ENCODE measurements at regions not wholly inside any gene's neighbourhood (a gene's known extent, or its start where the extent isn't known, plus 50 kb on each side); places are given as distances from the start of the nearest gene placed in this dataset.

GRCh38 chr7:17130281-17131059, 168.0 kb upstream of the AHR start:
- TF ChIP-seq, protein P1, sequence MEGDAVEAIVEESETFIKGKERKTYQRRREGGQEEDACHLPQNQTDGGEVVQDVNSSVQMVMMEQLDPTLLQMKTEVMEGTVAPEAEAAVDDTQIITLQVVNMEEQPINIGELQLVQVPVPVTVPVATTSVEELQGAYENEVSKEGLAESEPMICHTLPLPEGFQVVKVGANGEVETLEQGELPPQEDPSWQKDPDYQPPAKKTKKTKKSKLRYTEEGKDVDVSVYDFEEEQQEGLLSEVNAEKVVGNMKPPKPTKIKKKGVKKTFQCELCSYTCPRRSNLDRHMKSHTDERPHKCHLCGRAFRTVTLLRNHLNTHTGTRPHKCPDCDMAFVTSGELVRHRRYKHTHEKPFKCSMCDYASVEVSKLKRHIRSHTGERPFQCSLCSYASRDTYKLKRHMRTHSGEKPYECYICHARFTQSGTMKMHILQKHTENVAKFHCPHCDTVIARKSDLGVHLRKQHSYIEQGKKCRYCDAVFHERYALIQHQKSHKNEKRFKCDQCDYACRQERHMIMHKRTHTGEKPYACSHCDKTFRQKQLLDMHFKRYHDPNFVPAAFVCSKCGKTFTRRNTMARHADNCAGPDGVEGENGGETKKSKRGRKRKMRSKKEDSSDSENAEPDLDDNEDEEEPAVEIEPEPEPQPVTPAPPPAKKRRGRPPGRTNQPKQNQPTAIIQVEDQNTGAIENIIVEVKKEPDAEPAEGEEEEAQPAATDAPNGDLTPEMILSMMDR (conservative IDR thresholded peaks at IDR 0.05; ENCODE audit: low read depth, low read length): no peak
- H3K4me3 ChIP-seq (ENCODE audit: low read length): no peak overlapping the region
- DNase-seq (ENCODE audit: low read depth): peak; percentile 68

GRCh38 chr7:17131060-17131345, 167.4 kb upstream of the AHR start:
- no peak for DNase-seq (ENCODE audit: low read depth)
- H3K4me3 ChIP-seq (ENCODE audit: low read length): no peak overlapping the region
- TF ChIP-seq, protein P1 (conservative IDR thresholded peaks at IDR 0.05; ENCODE audit: low read depth, low read length): no peak

DNA sequence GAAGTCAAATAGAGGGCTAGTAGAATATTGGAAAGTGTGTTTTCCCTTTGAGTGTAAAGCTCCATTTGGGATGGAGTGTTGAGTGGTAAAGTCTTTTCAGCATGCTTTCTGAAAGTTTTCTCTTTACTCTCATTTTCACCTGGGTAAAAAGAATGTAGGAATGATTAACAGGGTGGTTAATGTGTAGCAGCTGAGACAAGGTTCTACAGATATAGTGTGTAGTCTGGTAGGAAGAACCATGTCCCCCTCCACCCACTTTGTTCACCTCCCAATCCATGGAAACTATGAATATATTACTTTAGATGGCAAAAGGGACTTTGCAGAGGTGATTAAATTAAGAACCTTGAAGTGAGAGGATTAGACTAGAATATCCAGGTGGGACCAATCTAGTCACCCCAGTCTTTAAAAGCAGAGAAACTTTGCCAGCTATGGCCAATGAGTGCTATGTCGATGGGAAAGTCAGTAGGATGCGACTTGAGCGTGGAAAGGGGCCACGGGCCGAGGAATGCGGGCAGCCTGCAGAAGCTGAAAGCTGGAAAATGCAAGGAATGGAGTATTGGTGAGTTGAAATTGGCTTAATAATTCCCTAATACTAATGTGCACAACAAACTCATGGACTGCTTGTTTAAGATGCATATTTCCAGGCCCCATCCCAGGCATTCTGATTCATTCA, 166.3 kb upstream of the AHR start:
- H3K4me3 ChIP-seq (ENCODE audit: low read length): no peak overlapping the region
- TF ChIP-seq, protein P1 (conservative IDR thresholded peaks at IDR 0.05; ENCODE audit: low read depth, low read length): no peak
- no peak for DNase-seq (ENCODE audit: low read depth)

DNA sequence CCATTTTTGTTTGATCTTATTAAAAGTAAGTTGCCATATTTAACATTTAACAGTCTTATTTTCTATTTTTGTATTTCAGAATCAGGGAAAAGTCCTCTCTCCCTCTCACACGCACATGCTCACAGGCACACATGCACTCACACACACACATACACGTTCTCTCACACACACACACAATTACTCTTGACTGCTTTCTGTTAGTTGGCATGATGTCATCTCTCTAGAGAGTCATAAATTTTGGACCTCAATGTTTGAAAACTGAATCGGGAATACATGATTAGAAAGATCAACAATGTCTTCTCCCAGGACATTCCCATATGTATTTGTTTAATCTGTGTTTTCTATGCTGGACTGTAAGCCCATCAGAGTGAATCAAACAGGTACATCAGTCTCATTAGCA, 165.7 kb upstream of the AHR start:
- DNase-seq (ENCODE audit: low read depth): no peak
- H3K4me3 ChIP-seq (ENCODE audit: low read length): no peak overlapping the region
- TF ChIP-seq, protein P1 (conservative IDR thresholded peaks at IDR 0.05; ENCODE audit: low read depth, low read length): no peak

GRCh38 chr7:17133977-17134376, 164.5 kb upstream of the AHR start:
- TF ChIP-seq, protein P1 (conservative IDR thresholded peaks at IDR 0.05; ENCODE audit: low read depth, low read length): no peak
- H3K4me3 ChIP-seq (ENCODE audit: low read length): no peak overlapping the region
- DNase-seq (ENCODE audit: low read depth): no peak

DNA sequence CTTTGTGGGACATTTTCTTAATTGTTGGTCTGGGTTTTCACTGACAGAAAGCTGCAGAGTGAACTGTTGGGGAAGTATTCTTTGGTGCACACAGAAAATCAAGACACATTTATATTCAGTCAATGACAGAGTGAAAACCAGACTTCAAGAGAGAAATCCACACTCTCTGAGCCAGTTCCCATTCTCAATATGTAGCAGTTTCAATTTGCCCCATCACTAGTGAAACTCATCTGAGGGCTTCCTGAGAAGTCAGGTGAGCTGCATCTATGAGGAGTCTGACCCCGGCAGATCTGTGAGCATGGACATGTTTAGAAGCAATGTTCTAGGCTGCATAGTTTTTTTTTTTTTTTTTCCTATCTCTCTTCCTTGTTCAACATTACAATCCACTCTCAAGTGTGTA, 163.7 kb upstream of the AHR start:
- no peak overlapping the region for H3K4me3 ChIP-seq (ENCODE audit: low read length)
- DNase-seq (ENCODE audit: low read depth): no peak
- TF ChIP-seq, protein P1 (conservative IDR thresholded peaks at IDR 0.05; ENCODE audit: low read depth, low read length): no peak

DNA sequence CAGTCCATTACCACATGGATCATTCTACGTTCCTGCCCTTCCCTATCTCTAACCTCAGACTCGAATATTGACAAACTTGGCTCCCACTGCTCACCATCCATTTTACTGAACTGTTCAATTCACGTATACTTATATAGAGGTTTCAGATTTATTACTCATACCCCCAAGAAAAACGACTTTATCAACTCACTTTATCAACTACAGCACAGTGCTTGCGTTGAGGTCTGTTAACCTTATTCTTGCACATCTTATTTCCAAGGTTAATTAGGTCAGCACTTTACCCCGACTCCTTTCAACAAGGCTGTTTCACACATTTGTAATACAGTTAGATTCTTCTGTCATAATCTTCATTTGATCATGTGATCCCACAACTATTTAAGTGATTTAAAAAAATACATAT, 162.3 kb upstream of the AHR start:
- DNase-seq (ENCODE audit: low read depth): no peak
- TF ChIP-seq, protein P1 (conservative IDR thresholded peaks at IDR 0.05; ENCODE audit: low read depth, low read length): no peak
- no peak overlapping the region for H3K4me3 ChIP-seq (ENCODE audit: low read length)

All from retinal pigment epithelial cell (primary cell).